LNCaP clone FGC (cell line): ENCODE measurements at regions not wholly inside any gene's neighbourhood (a gene's known extent, or its start where the extent isn't known, plus 50 kb on each side); places are given as distances from the start of the nearest gene placed in this dataset.

Experiments used
- DNase-seq: peaks from one replicate; pipeline ENCODE4 v3.0.0-alpha.2; 2011; ENCODE audit warnings: low read depth
- H3K4me3 ChIP-seq: 2 replicates; pipeline ENCODE4 v1.5.1; 2011; ENCODE audit warnings: mild to moderate bottlenecking, low read depth, low read length, control low read depth
- TF ChIP-seq, protein P1 (sequence below): IDR thresholded peaks from 2 replicates; pipeline ENCODE4 v1.5.1; 2012; ENCODE audit warnings: mild to moderate bottlenecking; ENCODE audit not compliant: control insufficient read depth, insufficient read depth; ENCODE audit errors: extremely low read depth

DNA sequence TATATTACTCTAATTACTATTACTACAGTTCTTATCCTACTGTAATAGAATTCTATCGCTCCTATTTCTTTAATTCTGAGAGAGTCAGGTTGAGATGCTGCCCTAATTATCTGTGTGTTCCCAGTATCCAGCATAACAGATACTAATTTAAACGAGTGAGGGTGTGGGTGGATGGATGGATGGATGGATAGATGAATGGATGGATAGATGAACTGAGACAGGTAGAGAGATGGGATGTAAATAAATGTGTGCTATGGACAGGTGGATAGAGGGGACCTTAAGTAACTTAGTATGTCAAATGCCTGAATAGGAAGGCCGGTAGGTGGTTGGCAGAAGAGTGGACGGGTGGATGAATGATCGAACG lies 143.6 kb upstream of the ADRA1B start:
- no peak overlapping the region for H3K4me3 ChIP-seq
- TF ChIP-seq, protein P1, sequence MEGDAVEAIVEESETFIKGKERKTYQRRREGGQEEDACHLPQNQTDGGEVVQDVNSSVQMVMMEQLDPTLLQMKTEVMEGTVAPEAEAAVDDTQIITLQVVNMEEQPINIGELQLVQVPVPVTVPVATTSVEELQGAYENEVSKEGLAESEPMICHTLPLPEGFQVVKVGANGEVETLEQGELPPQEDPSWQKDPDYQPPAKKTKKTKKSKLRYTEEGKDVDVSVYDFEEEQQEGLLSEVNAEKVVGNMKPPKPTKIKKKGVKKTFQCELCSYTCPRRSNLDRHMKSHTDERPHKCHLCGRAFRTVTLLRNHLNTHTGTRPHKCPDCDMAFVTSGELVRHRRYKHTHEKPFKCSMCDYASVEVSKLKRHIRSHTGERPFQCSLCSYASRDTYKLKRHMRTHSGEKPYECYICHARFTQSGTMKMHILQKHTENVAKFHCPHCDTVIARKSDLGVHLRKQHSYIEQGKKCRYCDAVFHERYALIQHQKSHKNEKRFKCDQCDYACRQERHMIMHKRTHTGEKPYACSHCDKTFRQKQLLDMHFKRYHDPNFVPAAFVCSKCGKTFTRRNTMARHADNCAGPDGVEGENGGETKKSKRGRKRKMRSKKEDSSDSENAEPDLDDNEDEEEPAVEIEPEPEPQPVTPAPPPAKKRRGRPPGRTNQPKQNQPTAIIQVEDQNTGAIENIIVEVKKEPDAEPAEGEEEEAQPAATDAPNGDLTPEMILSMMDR = no peak
- DNase-seq = no peak

GRCh38 chr5:159773062-159773924 lies 143.0 kb upstream of the ADRA1B start:
- TF ChIP-seq, protein P1 = peak; percentile 30; the same call in 1 of the 2 replicates
- no peak for DNase-seq
- peak overlapping the region; percentile 13; the same call in 1 of the 2 replicates for H3K4me3 ChIP-seq

- no peak for DNase-seq
- TF ChIP-seq, protein P1 = no peak
These were observed 141.7 kb upstream of the ADRA1B start for GRCh38 chr5:159774476-159775031.

GRCh38 chr5:159775890-159776289 lies 140.4 kb upstream of the ADRA1B start:
- TF ChIP-seq, protein P1 = no peak

More at GRCh38 chr5:159774476-159775031, 141.7 kb upstream of the ADRA1B start:
- no peak overlapping the region for H3K4me3 ChIP-seq

GRCh38 chr5:159777049-159777660 lies 139.1 kb upstream of the ADRA1B start:
- DNase-seq = no peak
- TF ChIP-seq, protein P1 = no peak
- no peak overlapping the region for H3K4me3 ChIP-seq

More at GRCh38 chr5:159775890-159776289, 140.4 kb upstream of the ADRA1B start:
- no peak for DNase-seq
- H3K4me3 ChIP-seq = no peak overlapping the region

DNA sequence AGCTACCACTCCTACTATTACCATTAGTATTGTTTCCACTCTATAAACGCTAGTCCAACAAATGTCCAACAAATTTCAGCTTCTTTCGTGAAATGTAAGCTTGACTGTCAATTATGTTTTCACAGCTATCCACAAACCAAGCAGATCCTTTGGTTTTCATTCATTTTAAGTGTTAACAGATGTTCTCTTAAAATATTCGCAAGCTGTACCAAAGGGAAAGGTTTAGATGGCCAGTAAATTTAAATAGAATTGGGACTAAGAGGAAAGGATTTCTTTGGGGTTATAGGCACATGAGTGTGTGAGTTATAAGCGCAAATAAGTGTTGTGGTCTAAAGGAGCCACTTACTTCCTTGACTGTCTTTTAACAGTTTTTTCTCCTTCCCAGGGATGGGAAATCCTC lies 136.8 kb upstream of the ADRA1B start:
- no peak overlapping the region for H3K4me3 ChIP-seq
- DNase-seq = no peak
- TF ChIP-seq, protein P1 = no peak
